Thymus (tissue), 11 donors: ENCODE measurements at regions not wholly inside any gene's neighbourhood (a gene's known extent, or its start where the extent isn't known, plus 50 kb on each side); places are given as distances from the start of the nearest gene placed in this dataset.
A peak's percentile ranks its signal among the peaks of the same experiment; 100 is the strongest.

ENCODE experiments used
- DNase-seq, 9 donors: peaks; one replicate each; pipeline ENCODE4 v3.0.0-alpha.2; 2013; ENCODE audit warnings: low spot score in 9 of 9, low read depth in 6 of 9, missing footprints in 1 of 9
- H3K27ac ChIP-seq, 2 donors: one replicate each; pipeline ENCODE4 v1.5.1; 2013; ENCODE audit warnings: control low read depth in 1 of 2, low read depth in 1 of 2, low read length in 1 of 2, mild to moderate bottlenecking in 1 of 2, moderate library complexity in 1 of 2
- H3K27me3 ChIP-seq, 2 donors: one replicate each; pipeline ENCODE4 v1.5.1; 2013; ENCODE audit warnings: low read length in 1 of 2; ENCODE audit not compliant: control insufficient read depth in 2 of 2, insufficient read depth in 1 of 2
- H3K36me3 ChIP-seq, 2 donors: one replicate each; pipeline ENCODE4 v1.5.1; 2013; ENCODE audit warnings: low read length in 1 of 2, mild to moderate bottlenecking in 1 of 2, moderate library complexity in 1 of 2; ENCODE audit not compliant: control insufficient read depth in 2 of 2, insufficient read depth in 2 of 2
- H3K4me1 ChIP-seq, 2 donors: one replicate each; pipeline ENCODE4 v1.5.1; 2013; ENCODE audit warnings: low read length in 2 of 2; ENCODE audit not compliant: control insufficient read depth in 2 of 2, insufficient read depth in 2 of 2
- H3K4me3 ChIP-seq, 2 donors: one replicate each; pipeline ENCODE4 v1.5.1; 2013; ENCODE audit warnings: low read length in 2 of 2, control low read depth in 1 of 2, mild to moderate bottlenecking in 1 of 2
- H3K9me3 ChIP-seq, 2 donors: one replicate each; pipeline ENCODE4 v1.5.1; 2013; ENCODE audit warnings: low read length in 1 of 2, mild to moderate bottlenecking in 1 of 2; ENCODE audit not compliant: control insufficient read depth in 2 of 2, insufficient read depth in 1 of 2
- WGBS: extraction: QIAGEN DNeasy Blood & Tissue Kit; methylation state at CpG from one replicate; pipeline ENCODE4 v1.1.7; 2013; 5-methylcytosine and 5-hydroxymethylcytosine counted together
- donor health status: healthy.

GRCh38 chr5:61596265-61596664 is 264.2 kb downstream of the ZSWIM6 start:
- Histone ChIP-seq H3K27me3 (no peaks in the 10 kb centered on the region), H3K27ac (no peak overlapping the region), H3K4me1 (peaks cover 24 to 46% of the 10 kb centered on the region in 2 donors), H3K9me3 (no peaks in the 10 kb centered on the region), H3K36me3 (no peaks in the 10 kb centered on the region), H3K4me3 (no peak overlapping the region)
- WGBS: 94% methylated on average over 1 of the region's 1 CpG
- no peak for DNase-seq

GRCh38 chr5:61597684-61598083 is 265.6 kb downstream of the ZSWIM6 start:
- no peaks in the 10 kb centered on the region for H3K9me3 ChIP-seq
- H3K36me3 ChIP-seq: no peaks in the 10 kb centered on the region
- DNase-seq: no peak

GRCh38 chr5:61598126-61598525 is 266.1 kb downstream of the ZSWIM6 start:
- H3K4me3 ChIP-seq: no peak overlapping the region
- H3K9me3 ChIP-seq: no peaks in the 10 kb centered on the region
- 17% methylated on average over 3 of the region's 3 CpGs for WGBS
- no peaks in the 10 kb centered on the region for H3K36me3 ChIP-seq
- no peaks in the 10 kb centered on the region for H3K27me3 ChIP-seq
- no peak overlapping the region for H3K27ac ChIP-seq
- peak in 7 of 9 donors; percentile 10 to 60 (median 29) for DNase-seq
- peaks cover 30 to 54% of the 10 kb centered on the region in 2 donors for H3K4me1 ChIP-seq

More at GRCh38 chr5:61597684-61598083, 265.6 kb downstream of the ZSWIM6 start:
- Histone ChIP-seq H3K4me3 (no peak overlapping the region), H3K27me3 (no peaks in the 10 kb centered on the region), H3K4me1 (peaks cover 30 to 54% of the 10 kb centered on the region in 2 donors), H3K27ac (no peak overlapping the region)

- WGBS: 81% methylated on average over 5 of the region's 5 CpGs
- H3K9me3 ChIP-seq: no peaks in the 10 kb centered on the region
- H3K4me3 ChIP-seq: no peak overlapping the region
- no peak for DNase-seq
- H3K27me3 ChIP-seq: no peaks in the 10 kb centered on the region
- no peak overlapping the region for H3K27ac ChIP-seq
- H3K36me3 ChIP-seq: no peaks in the 10 kb centered on the region
- peaks cover 30 to 51% of the 10 kb centered on the region in 2 donors for H3K4me1 ChIP-seq
Observed at GRCh38 chr5:61599370-61600122, 267.5 kb downstream of the ZSWIM6 start.

GRCh38 chr5:61600123-61600444 is 268.0 kb downstream of the ZSWIM6 start:
- no peak for DNase-seq
- Histone ChIP-seq H3K4me3 (no peak overlapping the region), H3K9me3 (no peaks in the 10 kb centered on the region), H3K27me3 (no peaks in the 10 kb centered on the region), H3K36me3 (no peaks in the 10 kb centered on the region), H3K27ac (no peak overlapping the region), H3K4me1 (peaks cover 30 to 45% of the 10 kb centered on the region in 2 donors)

- Histone ChIP-seq H3K27ac (no peak overlapping the region), H3K9me3 (no peaks in the 10 kb centered on the region), H3K27me3 (no peaks in the 10 kb centered on the region), H3K4me1 (peaks cover 30 to 40% of the 10 kb centered on the region in 2 donors), H3K4me3 (no peak overlapping the region), H3K36me3 (no peaks in the 10 kb centered on the region)
- WGBS: 96% methylated on average over 5 of the region's 5 CpGs
- DNase-seq: peak in 1 of 9 donors; percentile 12
Observed at GRCh38 chr5:61600945-61601511, 269.0 kb downstream of the ZSWIM6 start.

GRCh38 chr5:61603211-61603908 is 271.3 kb downstream of the ZSWIM6 start:
- no peaks in the 10 kb centered on the region for H3K36me3 ChIP-seq
- no peak for DNase-seq
- no peaks in the 10 kb centered on the region for H3K9me3 ChIP-seq
- H3K4me1 ChIP-seq: peaks cover 25 to 35% of the 10 kb centered on the region in 2 donors
- H3K4me3 ChIP-seq: no peak overlapping the region
- H3K27me3 ChIP-seq: no peaks in the 10 kb centered on the region
- WGBS: 94% methylated on average over 6 of the region's 6 CpGs
- H3K27ac ChIP-seq: no peak overlapping the region

GRCh38 chr5:61604076-61605025 is 272.3 kb downstream of the ZSWIM6 start:
- H3K4me1 ChIP-seq: peaks cover 18 to 28% of the 10 kb centered on the region in 2 donors
- no peaks in the 10 kb centered on the region for H3K36me3 ChIP-seq
- no peak for DNase-seq
- H3K9me3 ChIP-seq: no peaks in the 10 kb centered on the region
- no peaks in the 10 kb centered on the region for H3K27me3 ChIP-seq
- no peak overlapping the region for H3K4me3 ChIP-seq
- 91% methylated on average over 8 of the region's 8 CpGs for WGBS
- H3K27ac ChIP-seq: no peak overlapping the region
